Iris pigment epithelial cell (primary cell): ENCODE measurements at regions not wholly inside any gene's neighbourhood (a gene's known extent, or its start where the extent isn't known, plus 50 kb on each side); places are given as distances from the start of the nearest gene placed in this dataset.
A peak's percentile ranks its signal among the peaks of the same experiment; 100 is the strongest.
"Not testable (repeated sequence)": the region's sequence is repeated elsewhere in the genome, so short reads cannot be mapped to it uniquely, and the experiment has no call there.

Source experiments
- DNase-seq: peaks from one replicate; pipeline ENCODE4 v3.0.0-alpha.2; 2011; ENCODE audit warnings: low read depth

DNA sequence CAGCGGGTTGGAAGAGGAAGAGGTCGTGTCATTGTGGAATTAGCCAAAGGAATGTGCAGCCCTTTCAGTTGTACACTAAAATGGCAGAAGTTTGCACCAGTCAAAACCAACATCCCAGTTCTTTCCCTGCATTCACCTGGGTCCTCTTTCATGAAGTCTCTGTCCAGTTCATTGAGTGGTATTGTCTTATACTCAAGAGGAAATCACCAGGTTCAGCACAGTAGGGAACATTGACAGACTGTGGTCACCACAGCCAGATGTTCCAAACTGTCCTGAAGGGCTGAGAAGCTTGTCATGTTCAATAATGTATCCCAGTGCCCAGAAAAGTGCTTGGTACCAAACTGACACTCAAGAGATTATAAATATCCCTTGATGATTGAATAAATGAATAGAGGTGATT lies 131.6 kb downstream of the GLUL start:
- no peak for DNase-seq

GRCh38 chr1:182259229-182259872 lies 132.2 kb downstream of the GLUL start:
- DNase-seq = peak; percentile 10

GRCh38 chr1:182257369-182258063 lies 134.1 kb downstream of the GLUL start:
- no peak for DNase-seq

- DNase-seq = no peak
Observed at GRCh38 chr1:182256931-182257330, 134.7 kb downstream of the GLUL start.

GRCh38 chr1:182255494-182255893 lies 136.1 kb downstream of the GLUL start:
- DNase-seq = no peak

- no peak for DNase-seq
Observed at GRCh38 chr1:182253319-182253860, 138.2 kb downstream of the GLUL start.

DNA sequence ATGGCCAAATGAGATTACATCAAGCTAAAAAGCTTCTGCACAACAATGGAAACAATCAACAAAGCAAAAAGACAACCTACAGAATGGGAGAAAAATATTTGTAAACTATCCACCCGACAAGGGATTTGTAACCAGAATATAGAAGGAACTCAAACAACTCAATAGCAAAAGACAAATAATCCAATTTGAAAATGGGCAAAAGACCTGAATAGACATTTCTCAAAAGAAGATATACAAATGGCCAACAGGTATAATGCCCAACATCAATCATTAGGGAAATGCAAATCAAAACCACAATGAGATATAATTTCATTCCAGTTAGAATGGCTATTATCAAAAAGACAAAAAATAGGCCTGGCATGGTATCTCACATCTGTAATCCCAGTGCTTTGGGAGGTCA lies 140.0 kb downstream of the GLUL start:
- no peak for DNase-seq

DNA sequence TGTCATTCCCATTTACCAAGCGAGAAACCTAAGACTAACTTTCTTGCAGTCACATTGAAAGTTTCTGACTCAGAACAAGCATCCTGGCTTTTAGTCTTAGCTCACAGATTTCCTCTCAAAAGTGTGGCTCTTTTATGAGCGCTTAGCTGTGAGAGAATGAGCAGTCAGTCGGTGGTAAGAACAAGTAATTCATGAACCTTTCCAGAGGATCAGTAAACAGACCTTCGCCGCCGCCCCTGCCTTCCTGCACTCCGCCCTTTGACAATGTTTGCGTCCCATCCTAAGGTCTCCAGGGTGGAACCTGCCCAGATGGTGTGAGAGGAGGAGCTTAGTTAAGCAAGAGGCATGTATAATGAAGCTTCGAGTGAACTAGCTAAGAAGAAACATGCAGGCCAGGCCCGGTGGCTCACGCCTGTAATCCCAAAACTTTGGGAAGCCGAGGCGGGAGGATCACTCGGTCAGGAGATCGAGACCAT lies 142.4 kb downstream of the GLUL start:
- DNase-seq = no peak

DNA sequence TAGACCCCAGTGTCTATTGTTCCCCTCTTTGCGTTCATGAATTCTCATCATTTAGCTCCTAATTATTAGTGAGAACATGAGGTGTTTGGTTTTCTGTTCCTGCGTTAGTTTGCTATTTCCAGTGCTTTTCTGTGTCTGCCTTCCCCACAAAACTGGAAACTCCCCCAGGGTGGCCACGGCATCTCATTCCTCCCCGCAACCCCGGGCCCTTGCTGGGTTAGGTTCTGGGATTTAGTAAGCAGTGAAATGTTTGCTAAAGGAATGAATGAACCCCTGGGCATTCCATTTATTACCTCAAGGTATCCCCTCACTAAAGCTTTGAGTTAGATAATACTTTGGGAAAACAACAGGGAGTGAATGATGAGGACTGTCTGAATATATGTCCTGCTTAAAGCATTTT lies 142.9 kb downstream of the GLUL start:
- DNase-seq = no peak

DNA sequence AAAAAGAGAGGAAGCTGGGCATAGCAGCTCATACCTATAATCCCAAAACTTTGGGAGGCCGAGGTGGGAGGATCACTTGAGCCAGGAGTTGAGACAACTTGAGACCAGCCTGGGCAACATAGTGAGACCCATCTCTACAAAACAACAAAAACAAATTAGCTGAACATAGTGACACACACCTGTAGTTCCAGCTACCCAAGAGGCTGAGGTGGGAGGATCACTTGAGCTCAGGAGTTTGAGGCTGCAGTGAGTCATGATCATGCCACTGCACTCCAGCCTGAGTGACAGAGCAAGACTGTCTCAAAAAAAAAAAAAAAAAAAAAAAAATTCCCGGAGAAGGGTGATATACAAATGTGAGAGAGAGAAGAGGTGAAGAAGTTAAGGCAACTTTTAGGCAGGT lies 143.8 kb downstream of the GLUL start:
- not testable (repeated sequence) for DNase-seq

GRCh38 chr1:182246783-182247182 lies 144.8 kb downstream of the GLUL start:
- no peak for DNase-seq

- no peak for DNase-seq
Observed at GRCh38 chr1:182245040-182245439, 146.6 kb downstream of the GLUL start.

- no peak for DNase-seq
Observed at GRCh38 chr1:182244451-182244850, 147.1 kb downstream of the GLUL start.

GRCh38 chr1:182242641-182243040 lies 148.9 kb downstream of the GLUL start:
- DNase-seq = no peak

- DNase-seq = no peak
Observed at GRCh38 chr1:182240085-182240484, 151.5 kb downstream of the GLUL start.

DNA sequence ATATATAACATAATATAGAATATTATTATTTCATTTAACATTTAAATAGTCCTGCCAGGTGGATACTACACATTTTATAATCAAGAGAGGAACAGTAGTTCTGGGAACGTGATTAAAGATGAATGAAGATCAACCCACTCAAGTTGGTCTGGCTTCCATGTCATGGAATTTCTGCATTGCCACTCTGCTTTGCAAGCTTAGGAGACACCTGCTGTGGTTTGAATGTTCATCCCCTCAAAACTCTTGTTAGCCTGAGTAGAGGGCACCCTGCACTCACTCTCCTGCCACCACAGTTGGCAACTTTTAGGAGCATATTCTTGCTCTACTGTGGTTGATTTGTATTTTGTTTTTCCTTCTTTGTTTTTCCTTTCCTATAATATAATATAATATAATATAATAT lies 153.2 kb downstream of the GLUL start:
- DNase-seq = no peak

DNA sequence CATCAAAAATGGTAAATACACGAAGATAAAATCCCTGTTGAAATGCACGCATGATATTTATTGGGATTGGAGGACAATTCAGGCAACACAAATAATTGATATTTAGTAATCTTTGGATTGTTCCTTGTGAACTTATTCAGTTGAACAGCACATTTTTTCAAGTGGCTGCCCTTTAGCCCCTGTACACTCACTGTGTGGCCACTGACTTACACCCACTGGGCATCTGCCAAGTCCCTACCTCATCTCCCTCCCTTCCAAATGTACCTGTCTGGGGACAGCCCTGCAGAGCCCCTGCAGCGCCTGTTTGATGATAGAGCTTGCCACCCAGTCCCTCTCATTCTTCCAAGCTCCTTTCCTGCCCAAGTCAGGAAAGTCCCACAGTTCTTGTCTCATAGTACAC lies 154.3 kb downstream of the GLUL start:
- no peak for DNase-seq

- no peak for DNase-seq
Observed at GRCh38 chr1:182236651-182237077, 154.9 kb downstream of the GLUL start.

- DNase-seq = no peak
Observed at GRCh38 chr1:182235952-182236650, 155.5 kb downstream of the GLUL start.

GRCh38 chr1:182235604-182235951 lies 156.0 kb downstream of the GLUL start:
- no peak for DNase-seq

DNA sequence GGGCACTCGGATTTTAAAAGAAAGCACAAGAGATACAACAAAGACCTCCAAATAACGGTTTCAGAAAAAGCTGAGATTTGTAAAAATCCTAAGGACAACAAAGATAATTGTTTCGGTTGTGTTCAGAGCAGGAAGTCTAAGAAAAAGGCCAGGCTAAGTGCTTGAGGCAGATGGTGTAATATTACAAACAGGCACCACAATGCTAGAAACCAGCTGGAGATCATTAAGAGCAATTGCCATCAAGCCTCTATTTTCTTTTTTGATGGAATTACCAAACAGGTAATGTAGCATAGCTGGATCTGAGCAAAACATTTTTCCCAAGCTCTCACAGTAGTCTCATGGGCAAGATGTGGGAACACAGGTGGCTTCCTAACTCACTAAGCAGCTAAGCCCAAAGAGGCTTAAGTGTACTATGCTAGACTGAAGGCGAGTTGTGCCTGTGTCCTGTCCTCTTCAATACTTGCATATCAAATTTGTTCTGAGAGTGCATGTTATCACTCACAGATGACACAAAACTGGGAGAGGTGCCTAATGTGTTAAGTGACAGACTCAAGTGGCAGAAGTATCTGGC lies 161.6 kb downstream of the GLUL start:
- no peak for DNase-seq

DNA sequence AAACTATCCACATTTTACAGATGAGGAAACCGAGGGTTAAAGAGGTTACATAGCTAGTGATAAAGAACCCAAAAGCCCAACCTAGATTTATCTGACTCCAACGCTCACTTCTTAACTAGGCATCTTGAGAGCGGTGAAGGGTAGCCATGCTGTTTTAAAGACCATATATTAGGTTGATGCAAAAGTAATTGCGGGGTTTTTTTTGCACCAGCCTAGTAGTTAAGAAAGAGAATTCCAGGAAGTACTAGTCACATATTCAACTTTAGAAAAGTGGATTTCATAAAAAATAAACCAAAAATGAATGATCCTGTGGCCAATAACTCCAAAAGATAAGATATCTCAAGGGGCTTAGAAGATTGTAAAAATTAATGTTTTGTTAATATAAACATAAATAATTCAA lies 162.1 kb downstream of the GLUL start:
- DNase-seq = no peak
